GM18505 (cell line): ENCODE measurements at regions not wholly inside any gene's neighbourhood (a gene's known extent, or its start where the extent isn't known, plus 50 kb on each side); places are given as distances from the start of the nearest gene placed in this dataset.

Experiments used
- ATAC-seq: cut with Tn5 transposase; IDR thresholded peaks from one replicate; pipeline ENCODE4 v1.9.1; 2021; ENCODE audit not compliant: unreplicated experiment
- POLR2A ChIP-seq: IDR thresholded peaks from 4 replicates; pipeline ENCODE4 v1.6.1; 2011; ENCODE audit warnings: borderline replicate concordance; ENCODE audit not compliant: insufficient read depth, insufficient read length; ENCODE audit errors: extremely low read depth

GRCh38 chr13:105069106-105069505 is 1466.4 kb downstream of the EFNB2 start:
- no peak for TF ChIP-seq POLR2A
- no peak for ATAC-seq

- no peak for ATAC-seq
- no peak for TF ChIP-seq POLR2A
Observed at GRCh38 chr13:105063676-105064075, 1471.8 kb downstream of the EFNB2 start.

- TF ChIP-seq POLR2A: no peak
- no peak for ATAC-seq
Observed at GRCh38 chr13:105059786-105060185, 1475.7 kb downstream of the EFNB2 start.

GRCh38 chr13:105058517-105058916 is 1476.9 kb downstream of the EFNB2 start:
- no peak for ATAC-seq
- TF ChIP-seq POLR2A: no peak

- no peak for TF ChIP-seq POLR2A
- no peak for ATAC-seq
Observed at GRCh38 chr13:105052711-105053110, 1482.8 kb downstream of the EFNB2 start.

GRCh38 chr13:105050686-105051085 is 1484.8 kb downstream of the EFNB2 start:
- no peak for TF ChIP-seq POLR2A
- no peak for ATAC-seq

- peak; percentile 80 for ATAC-seq
- no peak for TF ChIP-seq POLR2A
Observed at GRCh38 chr13:105048677-105049076, 1486.8 kb downstream of the EFNB2 start.

- ATAC-seq: no peak
Observed at GRCh38 chr13:105047676-105048295, 1487.7 kb downstream of the EFNB2 start.

GRCh38 chr13:105037110-105037509 is 1498.4 kb downstream of the EFNB2 start:
- ATAC-seq: no peak
- TF ChIP-seq POLR2A: no peak

More at GRCh38 chr13:105047676-105048295, 1487.7 kb downstream of the EFNB2 start:
- TF ChIP-seq POLR2A: no peak

- no peak for ATAC-seq
Observed at GRCh38 chr13:105035092-105035491, 1500.4 kb downstream of the EFNB2 start.

GRCh38 chr13:105033999-105034398 is 1501.5 kb downstream of the EFNB2 start:
- ATAC-seq: no peak
- no peak for TF ChIP-seq POLR2A

More at GRCh38 chr13:105035092-105035491, 1500.4 kb downstream of the EFNB2 start:
- no peak for TF ChIP-seq POLR2A

GRCh38 chr13:105031306-105031705 is 1504.2 kb downstream of the EFNB2 start:
- no peak for TF ChIP-seq POLR2A
- no peak for ATAC-seq

- ATAC-seq: no peak
- no peak for TF ChIP-seq POLR2A
Observed at GRCh38 chr13:105030851-105031250, 1504.6 kb downstream of the EFNB2 start.

GRCh38 chr13:105019073-105019472 is 1516.4 kb downstream of the EFNB2 start:
- no peak for ATAC-seq
- TF ChIP-seq POLR2A: no peak

GRCh38 chr13:105016266-105016665 is 1519.2 kb downstream of the EFNB2 start:
- no peak for TF ChIP-seq POLR2A
- ATAC-seq: no peak
